Endothelial cell (in vitro differentiated cells): ENCODE measurements at regions not wholly inside any gene's neighbourhood (a gene's known extent, or its start where the extent isn't known, plus 50 kb on each side); places are given as distances from the start of the nearest gene placed in this dataset.

Experiments
- DNase-seq: peaks from one replicate; pipeline ENCODE4 v3.0.0; 2021; ENCODE audit warnings: low spot score
- H3K27ac Mint-ChIP-seq: one replicate; pipeline ENCODE4 v1.8.0; 2021; ENCODE audit warnings: mixed read lengths, inconsistent platforms; ENCODE audit not compliant: unreplicated experiment
- H3K27me3 Mint-ChIP-seq: one replicate; pipeline ENCODE4 v1.8.0; 2021; ENCODE audit warnings: mild to moderate bottlenecking, moderate library complexity, mixed read lengths, inconsistent platforms; ENCODE audit not compliant: unreplicated experiment
- H3K36me3 Mint-ChIP-seq: one replicate; pipeline ENCODE4 v1.8.0; 2021; ENCODE audit warnings: mild to moderate bottlenecking, low read depth, mixed read lengths, inconsistent platforms; ENCODE audit not compliant: unreplicated experiment
- H3K4me1 Mint-ChIP-seq: one replicate; pipeline ENCODE4 v1.8.0; 2021; ENCODE audit warnings: mild to moderate bottlenecking, mixed read lengths, inconsistent platforms; ENCODE audit not compliant: unreplicated experiment
- H3K4me3 Mint-ChIP-seq: one replicate; pipeline ENCODE4 v1.8.0; 2021; ENCODE audit warnings: mild to moderate bottlenecking, mixed read lengths, inconsistent platforms; ENCODE audit not compliant: unreplicated experiment
- H3K9me3 Mint-ChIP-seq: one replicate; pipeline ENCODE4 v1.8.0; 2021; ENCODE audit warnings: mixed read lengths, inconsistent platforms; ENCODE audit not compliant: unreplicated experiment
- TF ChIP-seq, protein P1 (sequence below): fragments of 200-600 bp; sonication (generic); IDR thresholded peaks from one replicate; pipeline ENCODE4 v1.5.0; 2021; ENCODE audit warnings: antibody characterized with exemption; ENCODE audit not compliant: unreplicated experiment

DNA sequence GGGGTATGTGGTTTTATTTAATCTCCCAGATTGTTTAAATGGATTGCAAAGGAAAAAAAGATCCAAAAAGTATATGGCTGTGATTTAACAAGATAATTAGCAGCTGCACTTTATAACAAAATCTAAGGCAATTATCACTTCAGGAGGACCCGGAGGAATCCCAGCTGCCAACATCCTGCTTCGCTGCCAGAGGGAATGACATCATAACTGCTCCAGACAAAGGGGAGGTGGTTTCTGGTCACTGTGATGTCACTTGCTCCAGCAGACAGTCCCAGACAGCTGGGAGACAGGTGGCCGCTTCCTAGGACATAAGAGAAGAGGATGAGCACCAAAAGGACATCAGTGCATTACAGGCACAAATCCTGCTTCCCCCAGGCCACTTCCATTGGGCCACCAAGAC is 371.0 kb downstream of the BCOR start:
- Mint-ChIP-seq H3K36me3 (no peaks in the 10 kb centered on the region), H3K9me3 (no peaks in the 10 kb centered on the region), H3K4me3 (no peak overlapping the region), H3K4me1 (peaks cover 19% of the 10 kb centered on the region), H3K27me3 (no peaks in the 10 kb centered on the region), H3K27ac (no peak overlapping the region)
- TF ChIP-seq, protein P1, sequence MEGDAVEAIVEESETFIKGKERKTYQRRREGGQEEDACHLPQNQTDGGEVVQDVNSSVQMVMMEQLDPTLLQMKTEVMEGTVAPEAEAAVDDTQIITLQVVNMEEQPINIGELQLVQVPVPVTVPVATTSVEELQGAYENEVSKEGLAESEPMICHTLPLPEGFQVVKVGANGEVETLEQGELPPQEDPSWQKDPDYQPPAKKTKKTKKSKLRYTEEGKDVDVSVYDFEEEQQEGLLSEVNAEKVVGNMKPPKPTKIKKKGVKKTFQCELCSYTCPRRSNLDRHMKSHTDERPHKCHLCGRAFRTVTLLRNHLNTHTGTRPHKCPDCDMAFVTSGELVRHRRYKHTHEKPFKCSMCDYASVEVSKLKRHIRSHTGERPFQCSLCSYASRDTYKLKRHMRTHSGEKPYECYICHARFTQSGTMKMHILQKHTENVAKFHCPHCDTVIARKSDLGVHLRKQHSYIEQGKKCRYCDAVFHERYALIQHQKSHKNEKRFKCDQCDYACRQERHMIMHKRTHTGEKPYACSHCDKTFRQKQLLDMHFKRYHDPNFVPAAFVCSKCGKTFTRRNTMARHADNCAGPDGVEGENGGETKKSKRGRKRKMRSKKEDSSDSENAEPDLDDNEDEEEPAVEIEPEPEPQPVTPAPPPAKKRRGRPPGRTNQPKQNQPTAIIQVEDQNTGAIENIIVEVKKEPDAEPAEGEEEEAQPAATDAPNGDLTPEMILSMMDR: no peak
- DNase-seq: no peak

DNA sequence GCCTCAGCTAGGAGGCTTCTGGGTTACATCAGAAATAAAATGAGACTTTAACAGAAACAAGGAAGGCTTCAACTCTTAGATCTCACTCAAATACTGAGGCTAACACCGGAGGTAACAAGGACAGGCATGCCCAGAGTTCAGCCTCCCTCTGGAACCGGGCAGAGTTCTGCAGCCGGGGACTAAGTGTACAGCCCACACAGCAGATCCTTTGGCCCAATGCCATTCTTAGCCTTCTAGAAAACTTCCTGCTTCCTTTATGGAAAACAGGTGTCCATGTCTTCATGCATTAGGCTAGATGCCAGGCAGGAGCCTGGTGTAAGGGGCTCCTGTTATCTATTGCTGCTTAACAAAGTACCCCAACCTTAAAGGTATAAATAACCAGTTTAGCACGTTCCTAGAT is 369.7 kb downstream of the BCOR start:
- H3K27ac Mint-ChIP-seq: no peak overlapping the region
- H3K4me1 Mint-ChIP-seq: peaks cover 19% of the 10 kb centered on the region
- no peak for DNase-seq
- H3K4me3 Mint-ChIP-seq: no peak overlapping the region
- TF ChIP-seq, protein P1: no peak
- no peaks in the 10 kb centered on the region for H3K36me3 Mint-ChIP-seq
- H3K27me3 Mint-ChIP-seq: no peaks in the 10 kb centered on the region
- no peaks in the 10 kb centered on the region for H3K9me3 Mint-ChIP-seq

DNA sequence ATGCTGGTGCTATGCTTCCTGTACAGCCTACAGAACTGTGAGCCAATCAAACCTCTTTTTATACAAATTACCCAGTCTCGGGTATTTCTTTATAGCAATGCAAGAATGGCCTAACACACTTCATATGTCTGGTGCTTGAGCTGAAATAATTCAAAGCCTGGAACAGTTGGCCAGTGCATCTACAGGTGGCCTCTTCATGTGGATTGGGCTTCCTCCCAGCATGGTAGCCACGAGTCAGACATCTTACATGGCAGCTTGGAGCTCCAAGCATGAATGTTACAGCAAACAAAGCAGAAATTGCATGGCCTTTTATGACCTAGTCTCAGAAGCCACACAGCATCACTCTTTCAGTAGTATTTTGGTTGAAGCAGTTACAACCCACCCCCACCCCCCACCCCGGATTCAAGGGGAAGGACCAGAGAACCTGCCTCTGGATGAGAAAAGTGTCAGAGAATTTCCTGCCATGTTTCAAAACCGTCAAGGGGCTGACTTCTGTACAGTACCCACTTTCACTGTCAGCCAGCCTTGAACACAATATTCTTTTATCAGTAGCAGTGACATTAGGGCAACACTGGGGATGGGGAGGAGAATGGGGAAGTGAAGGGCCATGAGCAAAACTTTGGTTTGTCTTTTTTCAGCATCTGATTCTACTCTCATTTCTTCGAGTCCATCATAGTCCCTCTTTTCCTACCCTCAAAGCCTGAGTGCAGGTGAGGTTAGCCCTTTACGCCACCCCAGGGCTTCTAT is 368.7 kb downstream of the BCOR start:
- no peak overlapping the region for H3K27ac Mint-ChIP-seq
- H3K4me3 Mint-ChIP-seq: no peak overlapping the region
- H3K36me3 Mint-ChIP-seq: no peaks in the 10 kb centered on the region
- no peak for DNase-seq
- H3K4me1 Mint-ChIP-seq: peaks cover 14% of the 10 kb centered on the region
- H3K27me3 Mint-ChIP-seq: peaks cover 2% of the 10 kb centered on the region
- TF ChIP-seq, protein P1: no peak
- H3K9me3 Mint-ChIP-seq: no peaks in the 10 kb centered on the region

DNA sequence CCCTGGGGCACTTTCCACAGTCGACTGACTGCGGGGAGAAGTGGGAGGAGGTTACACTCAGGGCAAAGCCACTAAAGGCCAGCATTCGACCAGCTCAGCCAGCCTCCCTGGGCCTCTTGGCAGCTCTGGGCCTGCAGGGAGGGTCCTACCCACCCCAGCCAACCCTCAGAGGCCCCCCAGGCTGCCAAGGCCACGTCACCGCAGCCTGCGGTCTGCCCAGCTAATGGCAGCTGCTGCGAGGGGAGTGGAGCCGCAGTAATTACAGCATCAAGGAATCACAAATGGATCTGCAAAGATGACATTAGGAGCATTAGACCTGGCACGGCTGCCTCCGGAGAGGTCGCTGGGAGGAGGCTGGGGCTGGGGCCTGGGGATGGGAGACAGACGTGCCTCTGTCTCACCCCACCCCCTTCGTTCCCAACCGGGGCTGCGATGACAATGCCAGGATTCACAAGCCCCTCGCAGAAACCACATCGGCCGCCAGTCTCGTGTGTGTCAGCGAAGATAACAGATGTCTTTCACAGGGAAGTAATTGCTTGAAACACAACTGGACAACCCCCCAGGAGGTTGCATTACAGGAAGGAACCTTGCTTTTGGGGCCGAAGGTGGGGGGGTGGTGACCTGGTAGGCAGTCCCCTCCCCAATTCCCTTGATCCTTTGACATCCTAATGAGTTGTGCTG is 367.6 kb downstream of the BCOR start:
- TF ChIP-seq, protein P1: no peak
- Mint-ChIP-seq H3K9me3 (no peaks in the 10 kb centered on the region), H3K27me3 (peaks cover 2% of the 10 kb centered on the region), H3K4me3 (no peak overlapping the region), H3K4me1 (peaks cover 14% of the 10 kb centered on the region), H3K36me3 (no peaks in the 10 kb centered on the region), H3K27ac (no peak overlapping the region)
- peak; percentile 19 for DNase-seq
